ENCODE measurements at regions not wholly inside any gene's neighbourhood (a gene's known extent, or its start where the extent isn't known, plus 50 kb on each side); places are given as distances from the start of the nearest gene placed in this dataset.

GRCh38 chr18:47735041-47735702 lies 195.3 kb downstream of the SMAD2 start:
- H3F3A ChIP-seq (replicated peaks; ENCODE audit: low read depth): no peaks in the 10 kb centered on the region
- H4K20me1 ChIP-seq (replicated peaks; ENCODE audit: insufficient read depth): no peaks in the 10 kb centered on the region
- peaks cover 4% of the 10 kb centered on the region for H3K27me3 Mint-ChIP-seq (ENCODE audit: insufficient read depth, low read depth, poor library complexity)
- H3K9me3 Mint-ChIP-seq: no peaks in the 10 kb centered on the region; the same call in 2 of the 3 replicates
- no peak overlapping the region for H3K27ac Mint-ChIP-seq
- H3K27me3 ChIP-seq (ENCODE audit: insufficient read depth): no peaks in the 10 kb centered on the region
- DNase-seq (ENCODE audit: low spot score): no peak
- no peaks in the 10 kb centered on the region for H3K36me3 Mint-ChIP-seq (ENCODE audit: low read depth)
- TF ChIP-seq POLR2AphosphoS5 (IDR thresholded peaks at IDR 0.05; ENCODE audit: low read depth) (no peak), ZNF462 (CRISPR knock-in tag; IDR thresholded peaks at IDR 0.05) (no peak), ZNF331 (CRISPR knock-in tag; IDR thresholded peaks at IDR 0.05; ENCODE audit: low read depth) (no peak), STAT1 (IDR thresholded peaks at IDR 0.05; ENCODE audit: unreplicated experiment) (no peak), NANOG (IDR thresholded peaks at IDR 0.05; ENCODE audit: borderline replicate concordance) (no peak)
- ATAC-seq: no peak
- no peak overlapping the region for H2AFZ ChIP-seq
- no peaks in the 10 kb centered on the region for H3K79me2 ChIP-seq (replicated peaks; ENCODE audit: insufficient read depth)
- H3K4me1 ChIP-seq (ENCODE audit: insufficient read depth): no peaks in the 10 kb centered on the region
- H3K4me2 ChIP-seq: no peak overlapping the region
- H3K9me2 ChIP-seq (ENCODE audit: insufficient read depth): no peaks in the 10 kb centered on the region; the same call in 1 of the 2 replicates
- H3K4me3 ChIP-seq: no peak overlapping the region
- no peak overlapping the region for H3K27ac ChIP-seq (ENCODE audit: low read depth)
- H3K4me1 Mint-ChIP-seq: peaks cover 4% of the 10 kb centered on the region; the same call in 2 of the 3 replicates
- H3K4me3 Mint-ChIP-seq: no peak overlapping the region
- no peaks in the 10 kb centered on the region for H3K36me3 ChIP-seq (ENCODE audit: insufficient read depth)

- H3K27me3 ChIP-seq (ENCODE audit: insufficient read depth): no peaks in the 10 kb centered on the region
- no peaks in the 10 kb centered on the region for H3K9me2 ChIP-seq (ENCODE audit: insufficient read depth)
- no peaks in the 10 kb centered on the region for H3K4me1 ChIP-seq (ENCODE audit: insufficient read depth)
- H2AFZ ChIP-seq: no peak overlapping the region
- H3K27ac ChIP-seq (ENCODE audit: low read depth): no peak overlapping the region
- H3K36me3 ChIP-seq (ENCODE audit: insufficient read depth): no peaks in the 10 kb centered on the region
- H3K4me2 ChIP-seq: no peak overlapping the region
- Mint-ChIP-seq H3K27me3 (ENCODE audit: insufficient read depth, low read depth, poor library complexity) (peaks cover 9% of the 10 kb centered on the region), H3K9me3 (no peaks in the 10 kb centered on the region), H3K27ac (no peak overlapping the region), H3K4me3 (no peak overlapping the region), H3K4me1 (peaks cover 4% of the 10 kb centered on the region; the same call in 2 of the 3 replicates), H3K36me3 (ENCODE audit: low read depth) (no peaks in the 10 kb centered on the region)
- H3K4me3 ChIP-seq: no peak overlapping the region
- H3F3A ChIP-seq (replicated peaks; ENCODE audit: low read depth): no peaks in the 10 kb centered on the region
- no peaks in the 10 kb centered on the region for H4K20me1 ChIP-seq (replicated peaks; ENCODE audit: insufficient read depth)
- DNase-seq (ENCODE audit: low spot score): no peak
- no peaks in the 10 kb centered on the region for H3K79me2 ChIP-seq (replicated peaks; ENCODE audit: insufficient read depth)
- no peak for ATAC-seq
- TF ChIP-seq ZNF462 (CRISPR knock-in tag; IDR thresholded peaks at IDR 0.05): no peak
These were observed 199.2 kb downstream of the SMAD2 start for GRCh38 chr18:47731276-47731675.
